ENCODE measurements at regions not wholly inside any gene's neighbourhood (a gene's known extent, or its start where the extent isn't known, plus 50 kb on each side); places are given as distances from the start of the nearest gene placed in this dataset.
"Not testable (repeated sequence)": the region's sequence is repeated elsewhere in the genome, so short reads cannot be mapped to it uniquely, and the experiment has no call there.

DNA sequence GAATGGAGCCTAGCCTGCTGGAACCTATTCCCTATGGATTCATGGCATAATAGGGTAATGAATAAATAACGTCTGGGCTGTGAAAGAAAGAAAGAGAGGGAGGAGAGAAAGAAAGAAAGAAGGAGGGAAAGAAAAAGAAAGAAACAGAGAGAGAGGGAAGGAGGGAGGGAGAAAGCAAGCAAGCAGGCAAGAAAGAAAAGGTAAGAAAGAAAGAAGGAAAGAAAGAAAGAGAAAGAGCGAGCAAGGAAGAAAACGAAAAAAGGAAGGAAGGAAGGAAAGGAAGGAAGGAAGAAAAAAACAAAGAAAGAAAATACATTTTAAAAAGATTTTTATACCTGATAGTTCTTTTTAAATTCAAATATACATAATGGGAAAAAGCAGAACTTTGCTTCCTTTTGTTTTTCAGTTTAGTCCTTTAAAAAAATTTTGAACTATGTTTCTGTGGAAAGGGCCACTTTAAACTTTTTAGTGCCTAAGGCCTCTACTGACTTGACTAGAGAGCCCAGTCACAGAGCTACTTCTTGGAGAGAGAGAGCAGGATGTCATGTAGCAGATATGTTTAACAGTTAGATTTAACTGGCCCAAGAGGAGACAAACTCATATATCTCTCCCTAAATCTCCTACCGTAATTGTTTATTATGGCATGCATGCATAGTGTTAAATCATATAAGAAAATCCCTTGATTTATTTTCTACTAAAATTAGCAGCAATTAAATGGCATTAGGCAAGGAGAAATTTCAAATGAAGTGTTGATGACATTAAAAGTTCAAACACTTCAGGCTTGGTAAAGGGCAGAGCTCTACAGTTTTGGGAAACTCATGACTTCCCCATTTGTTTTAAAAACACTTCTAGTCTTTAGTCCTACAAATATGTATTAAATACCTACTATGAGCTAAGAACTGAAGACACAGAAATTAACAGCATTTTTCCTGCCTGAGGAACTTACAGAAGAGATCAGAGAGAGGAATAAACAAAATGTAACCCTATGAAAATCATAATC is 305.5 kb downstream of the BCAT1 start:
- Histone ChIP-seq H3K4me3 (ENCODE audit: low read length) (no peak overlapping the region), H2AFZ (ENCODE audit: low read depth, low read length) (no peak overlapping the region), H3K4me1 (ENCODE audit: insufficient read depth, low read length) (peaks cover 4% of the 10 kb centered on the region), H3K9me3 (ENCODE audit: low read length) (no peaks in the 10 kb centered on the region), H3K27me3 (ENCODE audit: insufficient read depth, low read length) (no peaks in the 10 kb centered on the region), H3K36me3 (ENCODE audit: insufficient read depth, low read length) (no peaks in the 10 kb centered on the region)

DNA sequence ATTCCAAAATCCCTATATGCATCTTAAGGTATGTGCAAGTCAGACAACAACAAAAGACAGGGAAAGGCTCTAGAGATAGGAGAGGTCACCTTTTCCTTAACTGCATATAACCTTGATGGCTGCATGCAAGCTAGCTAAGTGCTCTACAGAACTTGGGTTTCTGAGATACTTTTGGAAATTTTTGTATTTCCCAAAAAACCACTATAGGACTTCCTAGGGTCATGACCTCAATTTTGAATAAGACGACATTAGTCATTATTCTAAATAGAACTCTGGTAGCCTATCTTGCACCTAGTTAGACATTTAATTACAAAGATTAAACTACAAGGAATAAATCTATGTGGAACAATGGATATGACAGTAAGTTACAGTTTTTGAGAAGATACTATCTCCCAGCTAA is 309.3 kb downstream of the BCAT1 start:
- Histone ChIP-seq H3K27me3 (ENCODE audit: insufficient read depth, low read length) (no peaks in the 10 kb centered on the region), H3K36me3 (ENCODE audit: insufficient read depth, low read length) (no peaks in the 10 kb centered on the region), H3K9me3 (ENCODE audit: low read length) (no peaks in the 10 kb centered on the region), H2AFZ (ENCODE audit: low read depth, low read length) (no peak overlapping the region), H3K4me1 (ENCODE audit: insufficient read depth, low read length) (peaks cover 17% of the 10 kb centered on the region), H3K4me3 (ENCODE audit: low read length) (no peak overlapping the region)

DNA sequence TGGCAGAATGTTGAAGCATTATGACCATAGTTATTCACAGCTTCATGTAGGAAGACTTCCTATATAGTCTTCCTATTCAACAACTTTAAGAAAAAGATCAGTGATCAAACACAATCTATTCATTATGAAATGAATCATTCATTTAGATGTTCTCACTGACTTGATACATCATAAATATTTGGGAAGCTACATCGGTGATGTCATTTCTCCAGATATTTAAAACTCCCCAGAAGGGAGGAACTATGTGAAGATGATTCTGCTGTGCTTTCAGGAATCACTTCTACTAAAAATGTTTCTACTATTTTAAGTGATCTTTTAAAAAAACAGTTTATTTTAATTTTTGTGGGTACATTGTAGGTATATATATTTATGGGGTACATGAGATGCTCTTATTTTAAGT is 316.4 kb downstream of the BCAT1 start:
- Histone ChIP-seq H3K36me3 (ENCODE audit: insufficient read depth, low read length) (no peaks in the 10 kb centered on the region), H2AFZ (ENCODE audit: low read depth, low read length) (no peak overlapping the region), H3K4me1 (ENCODE audit: insufficient read depth, low read length) (peaks cover 17% of the 10 kb centered on the region), H3K27me3 (ENCODE audit: insufficient read depth, low read length) (no peaks in the 10 kb centered on the region), H3K9me3 (ENCODE audit: low read length) (no peaks in the 10 kb centered on the region), H3K4me3 (ENCODE audit: low read length) (no peak overlapping the region)

DNA sequence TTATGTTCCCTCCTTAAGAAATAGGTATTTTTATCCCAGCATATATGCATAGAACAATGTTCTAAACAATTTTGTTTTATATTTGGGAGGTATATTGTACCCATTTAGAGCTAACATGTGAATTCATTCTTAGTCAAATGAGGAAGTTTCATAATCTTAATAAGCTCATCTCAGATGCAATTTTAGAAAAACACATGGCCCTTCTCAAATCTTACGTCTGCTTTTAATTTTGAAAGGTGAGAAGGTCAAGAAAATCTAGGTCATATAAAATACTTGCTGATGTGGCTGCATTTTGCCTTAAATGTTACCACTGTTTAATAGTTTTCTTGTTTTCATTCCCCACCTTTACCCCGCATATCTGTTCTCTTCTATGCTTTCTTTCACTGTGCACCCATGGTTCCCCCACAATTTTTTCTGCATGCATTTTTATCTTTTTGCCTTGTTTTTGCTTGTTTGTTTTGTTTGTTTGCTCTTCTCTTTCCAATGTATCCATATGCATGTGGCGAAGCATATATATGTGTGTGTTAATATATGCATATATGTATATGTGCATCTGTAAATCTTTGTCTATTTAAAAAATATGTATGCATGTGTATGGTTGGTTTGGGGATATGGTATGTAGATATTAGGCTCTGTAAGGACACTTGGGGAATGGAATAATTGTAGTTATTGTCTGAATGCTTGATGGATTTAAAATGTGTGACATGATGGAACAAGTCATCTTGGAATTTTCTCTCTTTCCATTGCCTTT is 317.1 kb downstream of the BCAT1 start:
- Histone ChIP-seq H3K9me3 (ENCODE audit: low read length) (no peaks in the 10 kb centered on the region), H3K27me3 (ENCODE audit: insufficient read depth, low read length) (no peaks in the 10 kb centered on the region), H3K4me3 (ENCODE audit: low read length) (no peak overlapping the region), H3K4me1 (ENCODE audit: insufficient read depth, low read length) (peaks cover 17% of the 10 kb centered on the region), H3K36me3 (ENCODE audit: insufficient read depth, low read length) (no peaks in the 10 kb centered on the region), H2AFZ (ENCODE audit: low read depth, low read length) (no peak overlapping the region)

DNA sequence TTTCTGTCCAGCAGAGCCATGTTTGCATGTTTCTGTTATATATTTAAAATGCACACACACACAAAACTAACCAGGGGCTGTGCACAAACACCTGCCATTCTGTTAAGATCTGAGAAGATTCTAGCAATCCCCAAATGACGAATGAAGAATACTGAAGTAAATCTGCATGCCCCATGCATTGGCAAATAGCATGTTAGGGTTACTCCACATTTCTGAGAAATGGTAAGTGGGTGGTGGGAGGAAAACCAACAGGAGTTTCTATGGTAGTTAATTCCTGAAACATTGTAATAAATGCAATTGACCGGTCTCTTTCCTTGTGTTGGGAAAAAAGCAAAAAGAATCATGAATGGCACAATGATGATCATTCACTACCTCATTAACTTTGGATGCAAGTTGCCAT is 318.0 kb downstream of the BCAT1 start:
- no peaks in the 10 kb centered on the region for H3K9me3 ChIP-seq (ENCODE audit: low read length)
- H3K27me3 ChIP-seq (ENCODE audit: insufficient read depth, low read length): no peaks in the 10 kb centered on the region
- peak overlapping the region; percentile 2 for H2AFZ ChIP-seq (ENCODE audit: low read depth, low read length)
- peaks cover 7% of the 10 kb centered on the region for H3K4me1 ChIP-seq (ENCODE audit: insufficient read depth, low read length)
- H3K4me3 ChIP-seq (ENCODE audit: low read length): no peak overlapping the region
- no peaks in the 10 kb centered on the region for H3K36me3 ChIP-seq (ENCODE audit: insufficient read depth, low read length)

DNA sequence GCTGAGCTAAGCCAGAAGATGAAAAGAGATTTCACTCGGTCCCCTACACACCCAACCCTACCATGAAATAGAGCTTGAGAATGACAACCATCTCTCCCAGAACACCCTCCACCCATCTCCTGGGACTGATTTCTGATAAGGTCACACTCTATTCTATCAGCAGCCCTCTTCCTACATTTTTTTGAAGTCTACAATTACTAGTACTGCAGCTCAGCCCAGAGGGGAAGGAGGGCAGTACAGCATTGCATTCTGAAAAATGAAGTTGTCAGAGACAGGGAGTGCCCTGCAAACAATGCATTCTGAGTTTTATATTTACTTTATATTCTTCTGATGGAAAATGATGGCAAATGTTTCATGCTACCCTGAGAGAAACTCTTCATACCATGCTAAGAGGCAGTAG is 318.5 kb downstream of the BCAT1 start:
- Histone ChIP-seq H3K27me3 (ENCODE audit: insufficient read depth, low read length) (no peaks in the 10 kb centered on the region), H3K9me3 (ENCODE audit: low read length) (no peaks in the 10 kb centered on the region), H3K36me3 (ENCODE audit: insufficient read depth, low read length) (no peaks in the 10 kb centered on the region), H3K4me3 (ENCODE audit: low read length) (no peak overlapping the region), H3K4me1 (ENCODE audit: insufficient read depth, low read length) (peaks cover 3% of the 10 kb centered on the region), H2AFZ (ENCODE audit: low read depth, low read length) (peak overlapping the region; percentile 2)

DNA sequence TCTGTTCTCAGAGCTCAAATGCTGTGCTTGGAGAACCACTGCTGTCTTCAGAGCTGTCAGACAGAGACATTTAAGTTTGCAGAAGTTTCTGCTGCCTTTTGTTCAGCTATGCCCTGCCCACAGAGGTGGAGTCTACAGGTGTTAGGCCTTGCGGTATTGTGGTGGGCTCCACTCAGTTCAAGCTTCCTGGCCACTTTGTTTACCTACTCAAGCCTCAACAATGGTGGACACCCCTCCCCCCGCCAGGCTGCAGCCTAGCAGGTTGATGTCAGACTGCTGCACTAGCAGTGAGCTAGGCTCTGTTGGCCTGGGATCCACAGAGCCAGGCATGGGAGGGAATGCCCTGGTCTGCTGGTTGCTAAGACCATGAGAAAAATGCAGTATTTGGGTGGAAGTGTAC is 323.8 kb downstream of the BCAT1 start:
- Histone ChIP-seq H3K27me3 (ENCODE audit: insufficient read depth, low read length) (no peaks in the 10 kb centered on the region), H3K4me1 (ENCODE audit: insufficient read depth, low read length) (no peaks in the 10 kb centered on the region), H2AFZ (ENCODE audit: low read depth, low read length) (no peak overlapping the region), H3K9me3 (ENCODE audit: low read length) (no peaks in the 10 kb centered on the region), H3K4me3 (ENCODE audit: low read length) (no peak overlapping the region), H3K36me3 (ENCODE audit: insufficient read depth, low read length) (no peaks in the 10 kb centered on the region)

DNA sequence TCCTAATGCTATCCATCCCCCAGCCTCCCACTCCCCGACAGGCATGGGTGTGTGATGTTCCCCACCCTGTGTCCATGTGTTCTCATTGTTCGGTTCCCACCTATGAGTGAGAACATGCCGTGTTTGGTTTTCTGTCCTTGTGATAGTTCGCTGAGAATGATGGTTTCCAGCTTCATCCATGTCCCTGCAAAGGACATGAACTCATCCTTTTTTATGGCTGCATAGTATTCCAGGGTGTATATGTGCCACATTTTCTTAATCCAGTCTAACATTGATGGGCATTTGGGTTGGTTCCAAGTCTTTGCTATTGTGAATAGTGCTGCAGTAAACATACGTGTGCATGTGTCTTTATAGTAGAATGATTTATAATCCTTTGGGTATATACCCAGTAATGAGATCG is 328.9 kb downstream of the BCAT1 start:
- H3K27me3 ChIP-seq (ENCODE audit: insufficient read depth, low read length); H3K9me3 ChIP-seq (ENCODE audit: low read length); H2AFZ ChIP-seq (ENCODE audit: low read depth, low read length); H3K4me1 ChIP-seq (ENCODE audit: insufficient read depth, low read length); H3K4me3 ChIP-seq (ENCODE audit: low read length); H3K36me3 ChIP-seq (ENCODE audit: insufficient read depth, low read length): not testable (repeated sequence)

DNA sequence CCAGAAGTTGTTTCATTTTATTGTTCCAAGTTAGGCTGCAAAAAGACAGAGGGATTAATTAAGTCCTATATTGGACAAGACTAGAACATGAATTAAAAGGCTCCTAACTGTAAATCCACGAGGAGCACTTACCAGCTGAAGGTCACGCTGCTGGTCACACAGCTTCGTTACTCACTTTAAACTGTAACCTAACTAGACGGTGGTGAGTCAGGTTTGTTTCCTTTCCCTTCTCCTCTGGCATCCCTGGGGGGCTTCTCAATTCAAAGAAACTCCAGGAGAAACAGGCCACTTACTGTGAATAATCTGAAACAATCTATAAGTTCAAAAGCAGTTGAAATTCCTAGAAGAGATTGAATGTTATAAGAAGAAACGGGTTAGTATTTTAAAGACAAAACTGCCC is 331.4 kb downstream of the BCAT1 start:
- Histone ChIP-seq H3K4me1 (ENCODE audit: insufficient read depth, low read length) (peaks cover 5% of the 10 kb centered on the region), H3K36me3 (ENCODE audit: insufficient read depth, low read length) (no peaks in the 10 kb centered on the region), H3K9me3 (ENCODE audit: low read length) (no peaks in the 10 kb centered on the region), H3K4me3 (ENCODE audit: low read length) (no peak overlapping the region), H3K27me3 (ENCODE audit: insufficient read depth, low read length) (no peaks in the 10 kb centered on the region), H2AFZ (ENCODE audit: low read depth, low read length) (peak overlapping the region; percentile 78)

DNA sequence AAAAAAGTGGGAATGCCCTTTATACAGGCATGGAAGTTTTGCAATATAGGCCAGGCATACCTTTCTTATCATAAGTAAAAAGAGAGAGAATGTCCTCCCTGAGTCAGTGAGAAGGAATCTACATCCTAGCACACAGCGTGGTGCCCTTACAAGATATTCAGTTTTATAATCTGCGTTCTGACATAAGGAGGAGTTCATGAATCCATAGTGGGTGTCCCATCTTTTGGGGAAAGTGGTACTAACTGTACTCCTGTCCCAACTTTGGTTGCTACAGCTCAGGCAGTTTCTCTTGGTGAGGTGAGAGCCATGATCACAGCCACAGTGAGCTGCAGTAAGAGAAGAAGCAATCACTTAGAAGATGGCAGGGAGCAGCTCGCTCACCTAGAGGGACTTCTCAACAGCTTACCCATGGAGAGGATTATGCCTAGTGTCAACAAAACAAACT is 332.9 kb downstream of the BCAT1 start:
- H3K27me3 ChIP-seq (ENCODE audit: insufficient read depth, low read length): no peaks in the 10 kb centered on the region
- H3K4me1 ChIP-seq (ENCODE audit: insufficient read depth, low read length): peaks cover 5% of the 10 kb centered on the region
- H2AFZ ChIP-seq (ENCODE audit: low read depth, low read length): no peak overlapping the region
- H3K9me3 ChIP-seq (ENCODE audit: low read length): peaks cover 2% of the 10 kb centered on the region
- no peaks in the 10 kb centered on the region for H3K36me3 ChIP-seq (ENCODE audit: insufficient read depth, low read length)
- no peak overlapping the region for H3K4me3 ChIP-seq (ENCODE audit: low read length)

DNA sequence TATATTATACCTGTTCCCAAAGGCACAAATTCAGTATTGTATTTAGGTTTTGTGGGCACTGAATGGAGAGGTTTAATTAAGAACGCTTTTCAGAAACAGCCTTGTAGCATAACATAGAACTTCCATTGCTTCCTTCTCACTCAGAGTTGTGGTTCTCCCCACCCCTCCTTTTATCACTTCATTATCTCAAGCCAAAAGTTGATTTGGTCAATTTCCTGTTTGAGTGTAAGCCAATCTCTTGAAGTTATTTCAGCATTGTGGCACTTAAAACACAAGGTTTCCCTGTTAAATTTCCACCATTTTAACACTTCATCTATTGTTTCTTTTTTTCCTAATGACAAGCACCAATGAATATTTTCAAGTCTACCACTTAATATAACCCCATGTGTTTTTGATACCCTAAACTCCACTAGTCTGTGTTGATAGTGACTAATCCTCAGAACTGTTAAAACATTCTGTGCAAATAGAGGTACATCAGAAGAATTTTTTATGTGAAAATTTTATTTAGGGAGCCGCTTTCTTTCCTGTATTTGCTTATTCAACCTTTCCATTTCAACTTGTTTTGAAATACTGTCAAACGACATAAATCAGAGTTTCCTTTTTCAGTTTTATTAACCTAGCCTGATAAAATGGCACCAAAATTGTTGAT is 340.1 kb downstream of the BCAT1 start:
- Histone ChIP-seq H3K4me3 (ENCODE audit: low read length) (no peak overlapping the region), H3K4me1 (ENCODE audit: insufficient read depth, low read length) (no peaks in the 10 kb centered on the region), H3K36me3 (ENCODE audit: insufficient read depth, low read length) (no peaks in the 10 kb centered on the region), H3K27me3 (ENCODE audit: insufficient read depth, low read length) (no peaks in the 10 kb centered on the region), H3K9me3 (ENCODE audit: low read length) (peaks cover 6% of the 10 kb centered on the region), H2AFZ (ENCODE audit: low read depth, low read length) (no peak overlapping the region)

DNA sequence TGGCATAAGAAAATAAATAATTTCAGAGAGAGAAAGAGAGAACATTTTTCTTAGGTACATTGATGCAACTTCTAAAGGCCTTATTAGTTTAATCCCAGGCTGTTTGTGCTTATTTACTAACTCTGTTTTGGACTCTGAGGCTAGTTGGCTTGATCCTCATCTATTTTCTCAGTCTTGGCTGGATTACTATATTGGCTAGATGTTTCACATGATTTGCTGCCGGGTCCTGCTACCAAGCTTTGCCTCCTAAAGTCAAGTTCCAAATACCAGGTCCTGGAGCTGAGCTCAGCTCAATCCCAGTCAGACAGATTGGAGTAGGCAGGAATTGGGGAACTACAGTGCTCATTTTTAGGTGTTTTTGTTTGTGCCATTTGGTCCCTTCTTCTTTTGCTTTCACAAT is 340.8 kb downstream of the BCAT1 start:
- H3K9me3 ChIP-seq (ENCODE audit: low read length): peaks cover 6% of the 10 kb centered on the region
- H3K27me3 ChIP-seq (ENCODE audit: insufficient read depth, low read length): no peaks in the 10 kb centered on the region
- no peak overlapping the region for H2AFZ ChIP-seq (ENCODE audit: low read depth, low read length)
- no peaks in the 10 kb centered on the region for H3K4me1 ChIP-seq (ENCODE audit: insufficient read depth, low read length)
- H3K36me3 ChIP-seq (ENCODE audit: insufficient read depth, low read length): no peaks in the 10 kb centered on the region
- H3K4me3 ChIP-seq (ENCODE audit: low read length): no peak overlapping the region

DNA sequence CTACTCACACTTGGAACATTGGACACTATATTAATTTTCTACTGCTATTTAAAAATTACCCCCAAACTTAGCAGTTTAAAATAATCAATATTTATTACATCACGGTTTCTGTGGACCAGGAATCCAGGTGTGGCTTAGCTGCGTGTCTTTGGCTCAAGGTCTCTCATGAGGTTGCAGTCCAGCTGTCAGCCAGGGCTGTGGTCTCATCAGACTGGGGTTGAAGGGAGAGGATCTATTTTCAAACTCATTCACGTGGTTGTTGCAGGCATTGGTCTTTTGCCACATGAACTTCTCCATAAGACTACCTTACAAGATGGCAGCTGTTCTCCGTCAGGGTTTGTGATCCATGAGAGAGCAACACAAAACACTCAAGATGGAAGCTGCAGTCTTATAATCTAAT is 343.0 kb downstream of the BCAT1 start:
- Histone ChIP-seq H3K9me3 (ENCODE audit: low read length) (peaks cover 3% of the 10 kb centered on the region), H3K4me3 (ENCODE audit: low read length) (no peak overlapping the region), H3K27me3 (ENCODE audit: insufficient read depth, low read length) (no peaks in the 10 kb centered on the region), H2AFZ (ENCODE audit: low read depth, low read length) (no peak overlapping the region), H3K36me3 (ENCODE audit: insufficient read depth, low read length) (no peaks in the 10 kb centered on the region), H3K4me1 (ENCODE audit: insufficient read depth, low read length) (no peaks in the 10 kb centered on the region)
